Stimulated activated CD4-positive, alpha-beta T cell treated with anti-CD3 and anti-CD28 coated beads, Interleukin-15, amount 100 ng/mL, for 1 hour (primary cell): ENCODE measurements at regions not wholly inside any gene's neighbourhood (a gene's known extent, or its start where the extent isn't known, plus 50 kb on each side); places are given as distances from the start of the nearest gene placed in this dataset.
"Not testable (repeated sequence)": the region's sequence is repeated elsewhere in the genome, so short reads cannot be mapped to it uniquely, and the experiment has no call there.

Source experiments
- DNase-seq, 2 donors: peaks; one replicate each; pipeline ENCODE4 v3.0.0-alpha.2; 2020; ENCODE audit warnings: low read depth in 1 of 2, low spot score in 1 of 2

DNA sequence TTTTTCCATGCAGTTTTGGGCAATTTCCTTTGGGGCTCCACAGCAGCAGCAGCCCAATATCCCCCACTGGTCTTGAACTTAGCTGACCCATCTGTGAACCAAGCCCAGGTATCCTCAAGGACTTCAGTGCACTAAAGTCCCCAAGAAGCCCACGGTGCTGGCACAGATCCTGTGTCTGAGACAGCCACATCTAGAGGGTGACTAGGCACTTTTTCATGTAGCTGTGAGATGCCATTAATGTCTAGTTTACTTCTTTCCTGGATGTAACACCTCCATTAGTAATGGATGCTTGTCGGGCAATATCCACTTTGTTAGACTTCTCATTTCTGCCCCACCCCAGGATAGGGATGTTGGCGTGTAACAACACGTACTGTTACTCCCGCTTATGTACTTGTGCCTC, 117.9 kb downstream of the GPCPD1 start:
- no peak for DNase-seq

DNA sequence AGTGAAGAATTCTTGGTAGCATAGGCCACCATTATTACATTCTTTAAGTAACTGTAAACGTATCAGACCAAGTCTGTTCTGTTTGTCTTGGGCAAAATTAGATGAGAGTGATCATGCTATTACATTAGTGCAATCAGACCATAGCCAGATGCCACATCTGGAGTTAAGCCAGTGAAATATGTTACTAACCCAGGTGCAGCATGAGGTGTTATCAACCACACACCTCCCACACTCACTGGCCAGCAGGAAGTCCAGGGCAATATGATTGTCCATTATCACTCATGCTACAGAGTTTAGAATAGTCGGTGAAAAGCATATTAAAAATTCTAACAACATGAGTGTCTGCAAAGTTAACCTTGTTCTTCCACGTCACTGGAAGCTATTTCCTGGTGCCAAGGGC, 119.4 kb downstream of the GPCPD1 start:
- no peak for DNase-seq

DNA sequence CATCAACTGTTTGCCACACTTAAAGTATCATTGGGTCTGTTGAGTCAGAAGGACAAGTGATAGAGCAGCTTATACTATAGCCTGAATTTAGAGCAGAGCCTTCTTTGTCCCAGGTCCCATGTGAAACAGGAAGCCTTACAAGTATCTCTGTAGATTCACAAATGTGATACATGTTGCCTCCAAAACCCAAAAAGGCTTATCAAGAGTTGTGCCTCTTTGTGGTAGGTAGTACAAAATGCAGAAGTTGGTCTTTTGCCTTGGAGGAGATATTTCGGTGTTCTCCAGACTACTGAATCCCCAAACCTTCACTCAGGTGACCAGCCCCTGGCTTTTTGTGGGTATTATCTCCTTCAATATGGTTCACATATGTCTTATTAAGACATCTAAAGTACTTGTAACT, 121.2 kb downstream of the GPCPD1 start:
- DNase-seq, result no peak

DNA sequence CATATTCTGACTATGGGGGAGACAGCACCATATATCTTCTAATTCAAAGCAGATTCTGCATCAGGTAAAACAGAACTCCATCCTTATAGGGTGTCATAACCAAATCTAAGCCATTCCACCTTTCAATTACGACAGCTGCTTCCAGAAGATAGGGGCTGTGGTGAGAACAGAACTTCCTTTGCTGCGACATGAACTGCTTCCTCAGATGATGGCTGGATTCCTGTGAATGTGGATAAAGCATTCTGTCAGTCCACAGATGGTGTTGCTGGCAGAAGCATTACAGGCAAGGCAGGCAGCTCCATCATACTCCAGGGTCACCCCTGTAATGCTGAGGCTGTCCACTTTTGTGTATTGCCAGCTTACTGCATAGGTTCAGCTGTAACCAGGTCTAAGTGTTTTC, 122.0 kb downstream of the GPCPD1 start:
- DNase-seq, result no peak

DNA sequence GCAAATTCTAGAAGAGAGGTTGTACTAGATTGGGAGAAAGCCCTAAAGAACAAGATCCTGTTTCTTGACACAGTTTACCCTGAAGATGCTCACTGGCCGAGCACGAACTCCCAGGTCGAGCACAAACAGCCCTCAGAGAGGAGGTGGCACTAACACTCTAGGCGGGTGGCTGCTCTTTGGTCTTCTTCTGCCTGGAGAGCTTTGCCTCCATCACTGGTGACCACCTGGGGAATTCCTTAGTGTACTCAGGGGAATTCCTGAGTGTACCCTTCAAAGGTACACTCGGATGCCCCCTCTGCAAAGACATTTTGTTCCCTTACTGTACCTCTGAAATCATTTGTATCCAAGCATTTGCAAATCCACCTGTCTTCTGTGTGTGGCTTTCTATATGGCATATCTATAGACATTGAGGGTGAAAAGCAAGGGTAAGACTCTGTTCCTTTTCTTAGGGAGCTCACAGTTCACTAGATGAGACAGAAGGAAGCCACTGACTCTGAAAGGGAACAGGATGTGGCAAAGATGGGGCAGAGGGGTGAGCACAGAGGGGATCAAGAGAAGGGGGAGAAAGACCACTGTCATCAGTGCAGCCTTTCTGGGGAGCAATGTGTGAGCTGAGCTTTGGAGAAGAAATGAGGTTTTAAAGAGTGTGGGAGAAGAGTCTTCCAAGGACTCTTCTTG, 124.3 kb downstream of the GPCPD1 start:
- no peak for DNase-seq

DNA sequence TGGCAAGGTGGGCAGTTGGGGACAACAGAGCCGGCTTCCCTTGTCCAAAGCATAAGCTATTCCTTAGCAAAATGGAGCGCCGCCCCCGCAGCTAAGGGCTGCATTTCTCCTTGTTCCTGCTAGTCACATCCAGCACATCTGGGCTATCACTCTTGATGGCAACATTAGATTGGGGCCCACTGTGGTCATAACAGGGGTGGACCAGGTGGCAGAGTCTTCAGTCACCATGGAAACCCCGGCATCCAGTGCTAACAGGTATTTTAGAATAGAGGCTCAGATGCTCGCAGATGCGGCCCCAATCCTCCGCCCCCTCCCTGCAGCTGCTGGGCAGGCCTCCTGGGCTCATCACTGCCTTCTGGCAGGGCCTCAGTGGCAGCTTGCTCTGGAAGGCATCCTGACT, 125.9 kb downstream of the GPCPD1 start:
- DNase-seq, result no peak

DNA sequence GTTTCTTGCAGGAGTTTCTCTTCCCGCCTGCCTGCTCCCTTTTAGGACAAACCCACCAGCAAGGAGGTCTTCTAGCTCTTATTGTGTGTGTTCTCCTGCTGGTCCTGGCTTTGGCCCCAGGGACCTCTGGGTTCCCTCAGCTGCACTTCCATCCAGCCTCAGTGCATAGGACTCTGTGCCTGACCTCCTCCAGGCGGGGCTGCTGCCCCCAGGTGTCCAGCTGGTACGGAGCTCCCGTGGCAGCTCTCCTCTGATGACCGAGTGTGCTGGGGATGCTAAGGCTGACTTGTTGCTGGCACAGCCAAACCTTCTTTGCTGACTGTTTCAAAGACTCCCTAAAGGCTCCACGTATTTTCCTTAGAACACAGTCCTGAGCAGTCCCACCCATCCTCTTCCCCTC, 126.5 kb downstream of the GPCPD1 start:
- no peak for DNase-seq

DNA sequence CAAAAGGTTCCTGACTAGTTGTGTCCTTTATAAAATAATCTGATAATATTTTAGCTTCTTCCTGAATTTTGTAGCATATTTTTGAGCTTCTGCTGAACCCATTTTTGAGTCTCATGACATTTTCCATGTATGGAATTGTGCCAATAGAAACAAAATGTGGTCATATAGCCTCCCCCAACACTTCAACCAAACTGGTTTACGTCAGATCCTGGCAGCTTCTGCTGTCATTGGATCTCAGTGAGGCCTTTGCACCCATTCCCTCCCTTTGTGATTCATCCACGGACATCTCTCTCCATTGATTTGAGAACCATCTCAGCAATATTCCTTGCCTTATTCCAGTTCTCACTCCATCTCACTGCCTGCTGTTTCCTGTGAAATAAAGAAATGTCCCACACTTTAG, 128.0 kb downstream of the GPCPD1 start:
- DNase-seq, result no peak

DNA sequence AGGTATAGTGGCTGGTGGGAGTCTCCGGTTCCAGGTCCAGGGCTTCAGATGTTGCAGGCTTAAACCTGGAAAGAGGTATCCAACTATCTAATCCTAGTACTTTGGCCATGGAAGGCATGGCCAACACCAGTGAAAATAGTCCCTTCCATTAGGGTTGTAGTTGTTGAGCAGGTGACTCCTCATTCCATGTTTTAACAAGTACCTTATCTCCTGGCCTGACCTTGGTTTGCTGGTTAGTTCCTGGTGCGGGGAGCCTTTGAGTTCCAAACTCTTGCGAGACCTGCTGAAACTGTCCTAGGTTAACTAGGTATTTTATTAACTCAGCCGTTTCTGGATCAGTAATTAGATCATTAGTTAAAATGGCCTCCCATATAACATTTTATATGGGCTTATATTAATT, 128.9 kb downstream of the GPCPD1 start:
- DNase-seq, result no peak

DNA sequence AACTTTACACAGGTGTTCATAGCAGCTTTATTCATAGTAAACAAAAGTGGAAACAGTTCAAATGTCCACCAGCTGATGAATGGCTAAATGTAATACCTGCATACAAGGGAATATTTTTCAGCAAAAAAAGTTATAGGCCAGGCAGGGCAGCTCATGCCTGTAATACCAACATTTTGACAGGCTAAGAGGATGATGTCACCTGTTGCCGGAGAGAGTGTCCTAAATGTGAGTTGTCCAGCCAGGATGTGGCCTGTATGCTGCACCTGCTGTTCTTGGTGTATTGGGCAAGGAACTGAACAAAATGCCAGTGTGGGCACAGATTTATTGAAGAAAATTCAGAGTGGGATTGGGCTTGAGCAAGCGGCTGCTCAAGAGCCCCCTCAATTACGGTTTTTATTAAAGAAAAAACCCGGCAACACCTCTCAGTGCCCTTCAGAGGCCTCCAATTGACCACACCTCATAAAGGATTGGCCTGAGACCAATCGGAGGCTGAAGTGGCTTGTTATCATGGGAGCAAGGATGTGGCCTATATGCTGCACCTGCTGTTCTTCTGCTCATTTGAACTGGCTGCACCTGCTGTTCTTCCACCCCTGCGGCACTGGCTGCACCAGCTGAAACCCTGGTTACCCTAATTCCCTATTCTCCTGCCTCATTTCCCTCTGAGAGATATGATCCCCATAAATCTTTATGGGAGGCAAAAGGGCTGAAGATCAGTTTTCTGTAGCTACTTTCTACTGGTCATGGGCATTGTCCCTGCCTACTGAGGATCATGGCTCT, 129.8 kb downstream of the GPCPD1 start:
- no peak for DNase-seq

DNA sequence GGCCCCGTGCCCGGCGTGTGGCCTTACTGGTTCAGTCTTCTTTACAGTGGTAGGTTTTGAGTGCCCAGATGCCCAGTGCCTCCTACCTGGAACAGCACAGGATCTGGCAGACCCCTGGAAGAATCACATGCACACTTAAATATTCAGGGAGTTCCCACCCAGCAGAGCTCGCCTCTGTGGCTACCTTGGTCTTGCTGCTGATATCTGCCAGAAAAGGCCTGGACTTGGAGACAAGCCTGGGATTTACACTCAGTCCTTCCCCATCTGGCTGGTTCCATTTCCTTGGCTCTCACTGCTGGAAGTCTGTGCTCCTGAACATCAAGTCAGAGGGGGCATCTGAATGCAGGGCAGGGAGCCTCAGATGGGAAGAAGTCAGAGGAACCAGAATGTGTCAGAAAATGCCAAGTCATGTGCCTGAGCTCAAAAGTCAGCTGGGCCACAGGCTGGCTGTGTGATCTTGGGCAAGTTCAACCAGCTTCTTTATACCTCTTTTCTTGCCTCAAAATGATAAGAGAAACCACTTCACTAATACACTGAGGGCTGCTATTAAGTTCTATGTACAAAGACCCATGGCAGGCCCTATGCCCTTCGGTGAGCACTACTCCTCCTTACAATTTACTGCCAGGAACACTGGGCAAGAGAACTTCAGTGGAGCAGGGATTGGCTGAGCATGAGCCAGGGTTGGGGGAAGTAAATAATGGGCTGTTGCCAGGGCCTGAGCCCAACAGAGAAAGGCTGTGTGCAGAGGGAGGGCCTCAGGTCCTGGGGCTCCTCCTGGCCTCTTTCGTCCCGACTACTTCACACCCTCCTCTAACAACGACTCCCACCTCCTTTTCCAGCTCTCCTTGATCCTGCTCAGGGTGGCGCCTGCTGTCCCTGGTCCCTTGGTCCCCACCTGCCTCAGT, 135.9 kb downstream of the GPCPD1 start:
- DNase-seq, result no peak

DNA sequence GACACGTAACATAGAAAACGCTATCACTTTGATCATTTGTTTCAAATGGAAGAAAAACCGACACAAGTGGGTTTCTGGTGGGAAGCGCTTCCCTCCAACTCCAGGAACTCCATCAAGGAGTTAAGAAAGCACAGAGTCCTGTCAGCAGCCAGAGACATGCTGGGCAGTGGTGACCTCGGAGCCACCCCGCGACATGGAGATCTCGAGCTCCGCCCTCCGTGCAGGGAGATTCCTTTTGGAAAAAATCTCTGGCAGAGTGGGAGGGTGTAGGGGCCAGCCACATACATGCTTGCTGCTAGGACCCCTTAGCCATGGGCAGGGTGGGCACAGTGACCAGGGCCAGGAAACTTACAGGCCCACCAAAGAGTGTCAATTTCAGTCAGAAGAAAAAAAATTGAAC, 138.9 kb downstream of the GPCPD1 start:
- not testable (repeated sequence) for DNase-seq

DNA sequence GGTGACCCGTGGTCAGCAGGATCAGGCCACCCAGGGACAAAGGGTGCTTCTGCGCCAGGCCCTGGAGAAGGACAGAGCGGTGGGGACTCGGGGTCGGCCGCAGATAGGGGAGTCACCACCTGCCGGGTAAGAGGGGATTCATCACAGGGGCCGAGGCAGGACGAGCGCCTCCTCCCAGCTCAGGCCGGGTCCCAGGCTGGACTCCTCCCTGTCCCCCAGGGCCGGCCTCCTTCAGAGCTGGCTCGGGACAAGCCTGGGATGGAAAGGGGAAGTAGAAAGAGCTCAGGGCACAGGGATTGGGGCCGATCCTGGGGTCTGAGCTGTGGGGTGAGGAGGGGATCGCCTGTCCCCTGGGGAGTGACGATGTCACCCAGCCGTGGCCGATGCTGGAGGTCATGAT, 139.4 kb downstream of the GPCPD1 start:
- no peak for DNase-seq

DNA sequence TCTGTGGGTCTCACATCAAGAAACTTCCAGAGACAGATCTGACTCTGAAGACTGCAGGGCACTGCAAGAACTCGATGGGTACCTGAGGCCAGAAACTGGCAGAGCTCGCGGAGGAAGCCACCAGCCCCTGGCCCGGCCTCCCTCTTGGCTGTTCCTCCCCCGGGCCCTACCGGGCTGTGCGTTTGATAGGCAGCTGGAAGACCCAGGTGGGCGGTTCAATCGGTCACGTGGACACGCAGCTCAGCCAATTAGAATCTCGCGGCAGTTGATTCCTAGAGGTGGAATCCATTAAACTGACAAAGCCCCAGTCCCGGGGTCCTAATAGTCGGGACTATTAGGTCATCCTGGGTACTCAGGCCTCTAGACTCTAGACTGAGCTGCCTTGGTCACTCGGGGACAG, 139.9 kb downstream of the GPCPD1 start:
- no peak for DNase-seq

DNA sequence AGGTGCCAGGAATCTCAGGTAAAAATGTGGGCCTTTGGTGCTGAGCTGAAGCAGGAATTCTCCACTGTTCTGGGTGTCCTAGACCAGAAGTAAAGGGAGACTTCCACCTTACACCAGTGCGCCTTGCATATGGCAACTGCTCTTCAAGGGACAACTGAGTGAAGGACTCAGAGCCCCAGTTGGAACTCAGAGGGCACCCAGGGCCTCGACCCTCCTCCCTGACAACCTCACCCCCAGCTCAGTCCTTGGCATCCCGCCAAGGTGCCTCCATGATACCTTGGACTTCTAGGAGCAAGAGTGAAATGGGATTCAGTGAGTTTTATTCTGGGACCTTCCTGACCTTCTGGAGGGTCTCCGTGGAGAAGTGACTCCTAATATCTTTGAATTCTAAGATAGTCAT, 140.3 kb downstream of the GPCPD1 start:
- no peak for DNase-seq

DNA sequence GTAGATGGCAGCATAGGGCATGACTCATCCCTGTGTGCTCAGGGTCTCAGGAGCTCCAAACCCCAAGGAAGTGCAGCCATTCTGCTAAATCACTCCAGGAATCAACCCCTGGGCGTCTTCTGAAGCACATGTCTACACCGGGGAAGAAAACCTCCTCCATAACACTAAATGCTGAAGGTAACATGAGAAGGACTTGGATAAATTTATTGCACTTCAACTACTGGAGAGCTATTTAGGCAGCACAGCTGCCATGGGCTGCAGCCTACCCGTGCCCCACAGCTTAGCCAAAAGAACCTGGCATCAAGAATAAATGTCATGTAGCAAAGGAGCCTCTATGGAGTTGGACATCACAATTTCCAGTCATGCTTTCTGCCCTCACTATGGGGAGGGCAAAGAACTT, 141.7 kb downstream of the GPCPD1 start:
- no peak for DNase-seq

DNA sequence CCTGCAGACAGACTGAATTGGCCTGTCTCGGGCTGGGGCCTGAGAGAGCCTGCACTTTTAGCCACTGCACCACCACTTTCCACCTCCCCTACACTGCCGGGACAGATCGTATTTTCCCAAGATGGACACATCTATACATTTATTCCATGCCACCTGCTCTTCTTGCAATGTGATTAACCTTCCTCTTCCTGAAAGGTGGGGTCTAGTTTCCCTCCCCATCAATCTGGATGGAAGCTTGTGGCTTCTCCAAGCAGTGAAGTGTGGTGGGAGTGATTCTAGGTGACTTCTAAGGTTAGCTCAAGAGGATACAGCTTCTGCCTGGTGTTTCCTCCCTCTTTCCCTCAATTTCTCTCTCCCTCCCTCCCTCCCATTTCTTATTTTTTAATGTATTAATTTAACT, 143.7 kb downstream of the GPCPD1 start:
- no peak for DNase-seq

DNA sequence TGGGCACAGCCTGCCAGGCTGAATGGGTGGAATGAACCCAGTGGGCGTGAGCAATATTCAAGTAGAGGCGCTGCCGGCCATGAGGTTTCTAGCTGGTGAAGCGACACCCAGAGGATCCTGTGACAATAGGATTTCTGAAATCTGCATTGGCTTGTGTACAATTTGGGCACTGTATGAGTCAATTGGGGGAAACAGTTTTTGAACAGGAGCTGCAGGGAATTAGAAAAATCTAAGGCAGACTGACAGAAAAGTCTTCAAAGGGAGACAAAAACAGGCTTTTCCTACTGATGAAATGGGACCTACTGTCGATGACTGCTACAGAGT, 145.2 kb downstream of the GPCPD1 start:
- DNase-seq, result no peak

DNA sequence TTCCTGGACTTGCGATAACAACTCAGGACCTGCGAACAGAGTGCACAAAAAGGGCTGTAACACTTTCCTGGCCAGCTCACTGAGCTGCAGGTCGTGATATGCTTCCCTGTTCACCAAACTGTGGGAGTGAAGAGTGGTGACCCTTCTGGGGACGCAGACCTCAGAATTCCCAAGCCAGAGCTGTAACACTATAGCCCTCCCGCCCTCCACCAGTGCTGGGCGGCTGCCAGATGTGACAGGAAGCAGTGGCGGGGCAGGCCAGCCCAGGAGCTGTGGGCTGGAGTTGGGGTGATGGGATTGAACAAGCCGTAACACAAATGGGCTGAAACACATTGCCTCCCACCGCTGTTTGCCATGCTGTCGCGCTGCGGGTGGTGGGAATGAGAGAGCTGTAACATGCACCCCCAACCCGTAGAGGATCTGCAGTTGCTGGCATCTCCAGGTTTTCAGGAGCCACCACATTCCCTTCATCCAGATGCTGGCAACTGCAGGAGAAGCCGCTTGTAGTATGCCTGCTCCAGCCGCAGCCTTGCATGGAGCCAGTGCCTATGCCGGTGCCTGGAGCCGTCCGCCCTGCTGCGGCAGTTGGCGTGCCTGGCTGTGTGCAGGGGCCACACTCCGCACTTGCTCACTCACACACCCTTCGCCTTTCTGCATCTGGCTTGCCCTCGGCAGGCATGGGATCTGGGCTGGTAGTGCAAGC, 145.8 kb downstream of the GPCPD1 start:
- DNase-seq, result no peak

DNA sequence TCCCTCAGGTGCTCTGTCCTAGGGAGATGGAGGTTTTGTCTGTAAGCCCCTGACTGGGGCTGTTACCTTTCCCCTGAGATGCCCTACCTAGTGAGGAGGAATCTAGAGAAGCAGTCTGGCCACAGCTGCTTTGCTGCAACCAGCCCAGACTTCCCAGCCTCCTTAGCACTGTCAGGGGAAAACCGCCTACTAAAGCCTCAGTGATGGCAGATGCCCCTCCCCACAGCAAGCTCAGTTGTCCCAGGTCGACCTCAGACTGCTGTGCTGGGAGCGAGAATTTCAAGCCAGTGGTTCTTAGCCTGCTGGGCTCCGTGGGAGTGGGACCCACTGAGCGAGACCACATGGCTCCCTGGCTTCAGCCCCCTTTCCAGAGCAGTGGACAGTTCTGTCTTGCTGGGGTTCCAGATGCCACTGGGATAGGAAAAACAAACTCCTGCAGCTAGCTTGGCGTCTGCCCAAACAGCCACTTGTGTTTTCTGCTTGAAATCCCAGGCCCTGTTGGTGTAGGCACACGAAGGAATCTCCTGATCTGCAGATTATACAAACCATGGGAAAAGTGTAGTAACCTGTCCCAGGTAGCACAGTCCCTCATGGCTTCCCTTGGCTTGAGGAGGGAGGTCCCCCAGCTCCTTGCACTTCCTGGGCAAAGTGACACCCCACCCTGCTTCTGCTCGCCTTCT, 146.4 kb upstream of the PROKR2 start:
- no peak for DNase-seq

DNA sequence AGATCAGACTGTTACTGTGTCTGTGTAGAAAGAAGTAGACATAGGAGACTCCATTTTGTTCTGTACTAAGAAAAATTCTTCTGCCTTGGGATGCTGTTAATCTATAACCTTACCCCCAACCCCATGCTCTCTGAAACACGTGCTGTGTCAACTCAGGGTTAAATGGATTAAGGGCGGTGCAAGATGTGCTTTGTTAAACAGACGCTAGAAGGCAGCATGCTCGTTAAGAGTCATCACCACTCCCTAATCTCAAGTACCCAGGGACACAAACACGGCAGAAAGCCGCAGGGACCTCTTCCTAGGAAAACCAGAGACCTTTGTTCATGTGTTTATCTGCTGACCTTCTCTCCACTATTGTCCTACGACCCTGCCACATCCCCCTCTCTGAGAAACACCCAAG, 137.0 kb upstream of the PROKR2 start:
- not testable (repeated sequence) for DNase-seq
